ENCODE measurements at regions not wholly inside any gene's neighbourhood (a gene's known extent, or its start where the extent isn't known, plus 50 kb on each side); places are given as distances from the start of the nearest gene placed in this dataset.
"Not testable (repeated sequence)": the region's sequence is repeated elsewhere in the genome, so short reads cannot be mapped to it uniquely, and the experiment has no call there.

- 29 to 51% methylated on average over 5 to 6 of the region's 16 CpGs for WGBS, 2 donors (ENCODE audit: low coverage in 1 of 2)
- not testable (repeated sequence) for ATAC-seq
These were observed 55.4 kb downstream of the PNMA6F start for GRCh38 chrX:153266140-153266539.

DNA sequence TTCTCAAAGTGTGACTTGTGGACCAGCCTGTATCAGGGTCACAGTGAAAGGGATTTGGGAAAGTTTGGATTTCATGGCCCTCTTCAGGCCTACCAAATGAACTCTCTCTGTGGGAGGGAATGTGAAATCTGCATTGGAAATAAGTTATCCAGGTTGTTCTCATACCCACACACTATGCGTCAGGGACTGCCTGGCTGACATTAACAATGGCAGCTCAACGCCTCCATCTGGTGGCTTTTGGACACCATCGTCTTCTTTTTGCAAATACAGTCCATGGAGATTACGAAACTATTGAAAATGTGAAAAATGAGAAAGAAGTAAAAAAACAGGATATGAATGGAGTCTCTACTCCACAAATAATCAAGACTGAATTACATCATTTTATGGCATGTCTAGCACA, 61.1 kb downstream of the PNMA6F start:
- not testable (repeated sequence) for H3K27me3 ChIP-seq, H3K4me3 ChIP-seq, H3K36me3 ChIP-seq, H3K27ac ChIP-seq, H3K9me3 ChIP-seq, H3K4me1 ChIP-seq
- peak; percentile 43 for ATAC-seq
- WGBS, 2 donors (ENCODE audit: low coverage in 1 of 2) = no CpG with 5 or more reads among the region's 4 CpGs

More at GRCh38 chrX:153266140-153266539, 55.4 kb downstream of the PNMA6F start:
- not testable (repeated sequence) for H3K36me3 ChIP-seq, H3K27ac ChIP-seq, H3K4me1 ChIP-seq, H3K4me3 ChIP-seq, H3K9me3 ChIP-seq, H3K27me3 ChIP-seq

DNA sequence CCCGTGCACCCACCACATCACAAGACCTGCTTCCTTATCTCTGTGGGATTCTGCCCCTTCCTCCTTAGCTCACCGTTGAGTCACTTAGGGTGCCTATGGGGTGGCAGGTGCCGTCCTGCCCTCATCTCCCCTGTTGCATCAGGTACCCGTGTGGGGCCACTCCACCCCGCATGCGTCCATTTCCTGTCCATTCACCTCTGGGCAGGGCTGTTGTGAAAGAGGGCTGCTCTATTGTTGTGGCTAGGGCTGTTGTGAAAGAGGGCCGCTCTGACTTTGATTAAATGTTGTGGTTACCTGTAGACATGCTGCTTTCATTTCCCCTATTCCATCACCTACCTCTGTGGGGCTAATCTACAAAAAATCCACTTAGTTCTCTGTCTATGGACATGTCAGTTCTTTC, 68.3 kb downstream of the PNMA6F start:
- not testable (repeated sequence) for H3K9me3 ChIP-seq, H3K4me1 ChIP-seq, H3K27me3 ChIP-seq, H3K4me3 ChIP-seq, H3K36me3 ChIP-seq, H3K27ac ChIP-seq, ATAC-seq
- no CpG with 5 or more reads among the region's 7 CpGs for WGBS, 2 donors (ENCODE audit: low coverage in 1 of 2)

DNA sequence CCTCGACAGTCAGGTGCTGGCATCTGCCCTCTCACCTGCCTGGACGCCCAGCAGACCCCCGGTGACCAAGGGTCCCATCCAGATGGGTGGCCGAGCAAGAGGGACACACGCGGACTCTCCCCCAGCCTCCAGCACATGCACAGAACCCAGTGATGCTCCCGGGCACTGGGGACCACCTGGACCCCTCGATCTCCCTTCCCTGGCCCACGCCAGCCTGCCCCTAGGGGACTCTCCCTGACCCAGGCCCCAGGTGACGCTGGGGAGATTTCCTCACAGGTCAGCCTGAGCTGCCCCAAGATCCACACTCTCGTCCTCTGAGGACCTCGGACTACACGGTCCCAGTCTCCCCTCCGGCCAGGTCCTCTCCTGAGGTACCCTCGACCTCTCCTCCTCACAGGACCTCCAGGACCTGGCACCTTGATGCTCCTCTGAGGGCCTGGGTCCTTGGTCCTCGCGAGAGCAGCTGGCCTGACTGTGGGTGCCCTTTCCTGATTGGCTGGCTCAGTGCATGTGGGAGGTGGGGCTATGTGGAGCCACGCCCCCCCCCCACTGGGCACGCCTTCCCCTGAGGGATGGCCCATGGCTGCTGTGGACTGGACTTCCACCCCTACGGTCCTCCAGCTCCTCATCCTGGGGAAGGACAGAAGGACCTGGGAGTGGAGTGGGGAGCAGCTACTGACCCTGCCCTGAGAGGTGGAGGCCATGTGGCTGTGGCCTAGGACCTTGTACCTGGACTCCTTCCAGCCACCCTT, 69.0 kb downstream of the PNMA6F start:
- H3K9me3 ChIP-seq, H3K4me1 ChIP-seq, H3K27ac ChIP-seq, H3K36me3 ChIP-seq, H3K4me3 ChIP-seq, H3K27me3 ChIP-seq: not testable (repeated sequence)
- no CpG with 5 or more reads among the region's 20 CpGs for WGBS, 2 donors (ENCODE audit: low coverage in 1 of 2)
- peak; percentile 34 for ATAC-seq

GRCh38 chrX:153251952-153252351, 69.6 kb downstream of the PNMA6F start:
- no CpG with 5 or more reads among the region's 12 CpGs for WGBS, 2 donors (ENCODE audit: low coverage in 1 of 2)
- peak; percentile 2 for ATAC-seq
- not testable (repeated sequence) for H3K9me3 ChIP-seq, H3K27ac ChIP-seq, H3K4me1 ChIP-seq, H3K27me3 ChIP-seq, H3K4me3 ChIP-seq, H3K36me3 ChIP-seq

GRCh38 chrX:153250762-153251161, 70.8 kb downstream of the PNMA6F start:
- H3K4me3 ChIP-seq, H3K9me3 ChIP-seq, H3K4me1 ChIP-seq, ATAC-seq, H3K27me3 ChIP-seq, H3K27ac ChIP-seq, H3K36me3 ChIP-seq: not testable (repeated sequence)
- no CpG with 5 or more reads among the region's 1 CpG for WGBS, 2 donors (ENCODE audit: low coverage in 1 of 2)

- Histone ChIP-seq H3K4me1 (no peaks in the 10 kb centered on the region), H3K9me3 (no peaks in the 10 kb centered on the region), H3K27me3 (no peaks in the 10 kb centered on the region), H3K36me3 (no peaks in the 10 kb centered on the region), H3K27ac (no peak overlapping the region), H3K4me3 (no peak overlapping the region)
- ATAC-seq = no peak
- WGBS, 2 donors (ENCODE audit: low coverage in 1 of 2) = 45 to 61% methylated on average over 4 of the region's 4 CpGs
- TF ChIP-seq, protein P1, sequence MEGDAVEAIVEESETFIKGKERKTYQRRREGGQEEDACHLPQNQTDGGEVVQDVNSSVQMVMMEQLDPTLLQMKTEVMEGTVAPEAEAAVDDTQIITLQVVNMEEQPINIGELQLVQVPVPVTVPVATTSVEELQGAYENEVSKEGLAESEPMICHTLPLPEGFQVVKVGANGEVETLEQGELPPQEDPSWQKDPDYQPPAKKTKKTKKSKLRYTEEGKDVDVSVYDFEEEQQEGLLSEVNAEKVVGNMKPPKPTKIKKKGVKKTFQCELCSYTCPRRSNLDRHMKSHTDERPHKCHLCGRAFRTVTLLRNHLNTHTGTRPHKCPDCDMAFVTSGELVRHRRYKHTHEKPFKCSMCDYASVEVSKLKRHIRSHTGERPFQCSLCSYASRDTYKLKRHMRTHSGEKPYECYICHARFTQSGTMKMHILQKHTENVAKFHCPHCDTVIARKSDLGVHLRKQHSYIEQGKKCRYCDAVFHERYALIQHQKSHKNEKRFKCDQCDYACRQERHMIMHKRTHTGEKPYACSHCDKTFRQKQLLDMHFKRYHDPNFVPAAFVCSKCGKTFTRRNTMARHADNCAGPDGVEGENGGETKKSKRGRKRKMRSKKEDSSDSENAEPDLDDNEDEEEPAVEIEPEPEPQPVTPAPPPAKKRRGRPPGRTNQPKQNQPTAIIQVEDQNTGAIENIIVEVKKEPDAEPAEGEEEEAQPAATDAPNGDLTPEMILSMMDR (IDR thresholded peaks at IDR 0.05) = no peak
- TF ChIP-seq POLR2A (IDR thresholded peaks at IDR 0.05) (no peak), EP300 (IDR thresholded peaks at IDR 0.05) (no peak), POLR2AphosphoS5 (IDR thresholded peaks at IDR 0.05) (no peak)
These were observed 66.2 kb downstream of the MAGEA1 start for GRCh38 chrX:153245288-153245731.

DNA sequence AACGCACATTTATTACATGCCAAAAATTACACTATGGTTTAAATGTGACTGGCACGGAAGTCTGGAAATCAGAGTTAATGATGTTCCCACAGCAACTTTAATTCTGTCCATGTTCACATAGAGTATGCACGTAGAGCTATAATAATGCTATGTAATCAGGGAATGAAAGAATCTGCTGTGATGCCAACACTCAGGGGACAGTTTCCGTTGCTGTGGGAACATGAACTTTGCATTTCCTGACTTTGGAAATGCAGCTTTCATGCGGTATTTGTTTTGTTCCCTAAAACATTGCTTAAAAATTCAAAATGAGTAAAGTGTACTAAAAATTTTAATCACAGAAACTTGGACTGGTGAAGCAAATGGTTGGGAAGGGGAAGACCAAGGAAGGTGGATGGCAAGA, 65.7 kb downstream of the MAGEA1 start:
- H3K4me3 ChIP-seq = no peak overlapping the region
- H3K9me3 ChIP-seq = no peaks in the 10 kb centered on the region

More for the DNA sequence above, 65.7 kb downstream of the MAGEA1 start:
- no peaks in the 10 kb centered on the region for H3K27me3 ChIP-seq
- H3K27ac ChIP-seq = no peak overlapping the region
- H3K4me1 ChIP-seq = no peaks in the 10 kb centered on the region
- H3K36me3 ChIP-seq = no peaks in the 10 kb centered on the region
- WGBS, 2 donors (ENCODE audit: low coverage in 1 of 2) = 23 to 52% methylated on average over 5 of the region's 5 CpGs
- ATAC-seq = no peak
- TF ChIP-seq, protein P1 (IDR thresholded peaks at IDR 0.05) = no peak
- TF ChIP-seq EP300 (IDR thresholded peaks at IDR 0.05) (no peak), POLR2AphosphoS5 (IDR thresholded peaks at IDR 0.05) (no peak), POLR2A (IDR thresholded peaks at IDR 0.05) (no peak)
